ENCODE measurements at regions not wholly inside any gene's neighbourhood (a gene's known extent, or its start where the extent isn't known, plus 50 kb on each side); places are given as distances from the start of the nearest gene placed in this dataset.
A peak's percentile ranks its signal among the peaks of the same experiment; 100 is the strongest.
"Not testable (repeated sequence)": the region's sequence is repeated elsewhere in the genome, so short reads cannot be mapped to it uniquely, and the experiment has no call there.

DNA sequence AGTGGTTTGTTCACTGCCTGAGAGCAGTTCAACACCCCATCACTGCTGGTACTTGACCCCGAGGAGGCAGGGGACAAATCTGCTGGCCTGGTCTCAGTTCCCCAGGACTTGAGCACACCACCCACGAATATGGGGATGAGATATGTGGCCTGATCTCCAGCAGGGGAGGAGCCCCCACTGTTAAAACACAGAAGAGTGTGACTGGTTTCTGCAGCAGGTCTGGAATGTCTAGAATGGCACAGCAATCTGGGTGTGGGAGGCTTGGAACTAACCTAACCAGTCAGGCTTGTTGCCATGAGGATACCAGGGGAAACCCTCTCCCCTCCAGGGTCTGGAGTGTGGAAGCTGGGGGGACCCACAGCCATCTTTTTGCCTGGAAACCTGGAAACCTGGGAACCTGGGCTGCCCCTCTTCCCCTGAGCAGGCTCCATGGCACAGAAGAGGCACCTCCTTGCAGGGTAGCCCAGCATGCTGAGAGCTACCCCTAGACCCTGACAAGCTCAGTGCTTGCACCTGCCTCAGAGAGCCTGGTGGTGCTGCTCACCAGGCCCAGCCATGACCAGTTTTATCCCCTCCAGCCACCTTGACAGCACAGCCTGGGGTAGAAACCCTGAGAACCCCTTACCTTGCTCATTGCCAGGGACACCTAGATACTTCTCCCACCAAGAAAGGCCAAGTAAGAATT is 273.8 kb downstream of the LIG4 start:
- WGBS (ENCODE audit: insufficient coverage, low coverage, low lambda C conversion rate, missing lambda C conversion rate), result 20% methylated on average over 1 of the region's 2 CpGs
- Histone ChIP-seq H3K27ac (no peak overlapping the region), H3K9me3 (no peaks in the 10 kb centered on the region), H3K36me3 (no peaks in the 10 kb centered on the region), H3K4me3 (no peak overlapping the region), H3K27me3 (no peaks in the 10 kb centered on the region), H3K4me1 (no peaks in the 10 kb centered on the region)
- ATAC-seq (peak in 1 of 4 donors; percentile 40), DNase-seq (no peak)
- intact Hi-C loops (cut with DNase I), result no loop called here
- TF ChIP-seq, protein P1, sequence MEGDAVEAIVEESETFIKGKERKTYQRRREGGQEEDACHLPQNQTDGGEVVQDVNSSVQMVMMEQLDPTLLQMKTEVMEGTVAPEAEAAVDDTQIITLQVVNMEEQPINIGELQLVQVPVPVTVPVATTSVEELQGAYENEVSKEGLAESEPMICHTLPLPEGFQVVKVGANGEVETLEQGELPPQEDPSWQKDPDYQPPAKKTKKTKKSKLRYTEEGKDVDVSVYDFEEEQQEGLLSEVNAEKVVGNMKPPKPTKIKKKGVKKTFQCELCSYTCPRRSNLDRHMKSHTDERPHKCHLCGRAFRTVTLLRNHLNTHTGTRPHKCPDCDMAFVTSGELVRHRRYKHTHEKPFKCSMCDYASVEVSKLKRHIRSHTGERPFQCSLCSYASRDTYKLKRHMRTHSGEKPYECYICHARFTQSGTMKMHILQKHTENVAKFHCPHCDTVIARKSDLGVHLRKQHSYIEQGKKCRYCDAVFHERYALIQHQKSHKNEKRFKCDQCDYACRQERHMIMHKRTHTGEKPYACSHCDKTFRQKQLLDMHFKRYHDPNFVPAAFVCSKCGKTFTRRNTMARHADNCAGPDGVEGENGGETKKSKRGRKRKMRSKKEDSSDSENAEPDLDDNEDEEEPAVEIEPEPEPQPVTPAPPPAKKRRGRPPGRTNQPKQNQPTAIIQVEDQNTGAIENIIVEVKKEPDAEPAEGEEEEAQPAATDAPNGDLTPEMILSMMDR (IDR thresholded peaks at IDR 0.05), result no peak
- no peak for TF ChIP-seq POLR2A (IDR thresholded peaks at IDR 0.05)

DNA sequence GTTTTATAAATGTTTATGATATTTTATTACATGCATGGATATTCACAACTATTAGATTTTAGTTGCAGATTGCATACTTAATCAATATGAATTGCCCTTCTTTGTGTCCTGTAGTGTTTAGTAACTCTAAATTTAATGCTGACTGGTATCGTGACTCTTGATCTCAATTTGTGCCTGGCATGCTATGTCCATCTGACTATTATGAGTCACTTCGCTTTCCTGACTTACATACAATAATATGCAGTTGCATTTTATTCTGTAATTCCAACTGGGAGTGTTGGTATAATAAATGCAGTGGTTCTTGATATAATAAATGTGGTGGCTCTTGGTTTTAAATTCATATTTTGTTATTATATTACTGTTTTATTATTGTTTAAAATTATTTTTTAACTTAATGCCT is 277.5 kb downstream of the LIG4 start:
- ATAC-seq, result no peak
- Histone ChIP-seq H3K27me3 (no peaks in the 10 kb centered on the region), H3K9me3 (no peaks in the 10 kb centered on the region), H3K27ac (no peak overlapping the region), H3K4me3 (no peak overlapping the region), H3K4me1 (no peaks in the 10 kb centered on the region), H3K36me3 (no peaks in the 10 kb centered on the region)
- intact Hi-C loops (cut with DNase I), result no loop called here
- 61% methylated on average over 2 of the region's 2 CpGs for WGBS (ENCODE audit: insufficient coverage, low coverage, low lambda C conversion rate, missing lambda C conversion rate)
- TF ChIP-seq, protein P1 (IDR thresholded peaks at IDR 0.05), result no peak
- no peak for TF ChIP-seq POLR2A (IDR thresholded peaks at IDR 0.05)
- no peak for DNase-seq

DNA sequence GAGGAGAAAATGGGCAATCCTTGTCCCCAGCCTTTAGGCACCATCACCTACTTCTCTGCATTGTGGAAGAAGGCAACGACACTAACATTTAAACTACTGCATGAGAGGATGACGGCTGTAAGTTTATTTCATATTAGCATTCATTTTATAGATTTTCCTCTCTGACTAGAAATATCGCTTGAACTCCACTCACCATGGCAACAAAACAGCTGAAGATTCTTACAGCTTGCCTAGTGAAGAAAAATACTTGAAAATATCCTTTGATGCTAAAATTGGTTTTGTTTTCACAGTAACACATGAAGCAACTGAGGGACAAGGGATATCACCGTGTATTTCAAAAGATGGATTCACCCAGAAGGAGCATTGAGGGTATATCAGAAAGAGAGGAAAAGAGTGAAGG is 284.3 kb downstream of the LIG4 start:
- no peaks in the 10 kb centered on the region for H3K4me1 ChIP-seq
- no peaks in the 10 kb centered on the region for H3K36me3 ChIP-seq
- no peaks in the 10 kb centered on the region for H3K9me3 ChIP-seq
- no peak overlapping the region for H3K4me3 ChIP-seq
- no peak for DNase-seq
- intact Hi-C loops (cut with DNase I), result no loop called here
- no peak overlapping the region for H3K27ac ChIP-seq
- TF ChIP-seq POLR2A (IDR thresholded peaks at IDR 0.05), result no peak
- TF ChIP-seq, protein P1 (IDR thresholded peaks at IDR 0.05), result no peak
- H3K27me3 ChIP-seq, result no peaks in the 10 kb centered on the region
- 40% methylated on average over 4 of the region's 4 CpGs for WGBS (ENCODE audit: insufficient coverage, low coverage, low lambda C conversion rate, missing lambda C conversion rate)
- no peak for ATAC-seq

DNA sequence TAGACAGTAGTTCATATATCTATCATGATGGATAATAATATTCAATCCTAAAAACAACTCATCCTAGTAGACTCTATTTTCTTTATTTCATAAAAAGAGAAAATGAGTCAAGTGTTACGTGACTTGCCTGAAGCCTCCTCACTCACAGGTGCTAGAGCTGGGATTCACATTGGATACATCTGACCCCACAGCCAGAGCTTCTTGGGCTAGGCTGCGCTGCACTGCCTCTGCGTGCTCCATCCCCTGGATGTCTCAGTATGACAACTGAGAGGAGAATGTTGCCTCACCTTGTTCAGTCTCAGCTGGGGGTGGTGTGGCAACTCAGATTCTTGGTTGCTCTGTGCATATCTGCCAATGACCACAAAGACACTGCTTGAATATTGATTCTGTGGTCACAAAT is 286.6 kb downstream of the LIG4 start:
- Histone ChIP-seq H3K27me3 (no peaks in the 10 kb centered on the region), H3K4me1 (no peaks in the 10 kb centered on the region), H3K9me3 (no peaks in the 10 kb centered on the region), H3K4me3 (no peak overlapping the region), H3K27ac (no peak overlapping the region), H3K36me3 (no peaks in the 10 kb centered on the region)
- intact Hi-C loops (cut with DNase I), result no loop called here
- TF ChIP-seq POLR2A (IDR thresholded peaks at IDR 0.05), result no peak
- TF ChIP-seq, protein P1 (IDR thresholded peaks at IDR 0.05), result no peak
- 72% methylated on average over 3 of the region's 3 CpGs for WGBS (ENCODE audit: insufficient coverage, low coverage, low lambda C conversion rate, missing lambda C conversion rate)
- ATAC-seq (no peak), DNase-seq (no peak)

DNA sequence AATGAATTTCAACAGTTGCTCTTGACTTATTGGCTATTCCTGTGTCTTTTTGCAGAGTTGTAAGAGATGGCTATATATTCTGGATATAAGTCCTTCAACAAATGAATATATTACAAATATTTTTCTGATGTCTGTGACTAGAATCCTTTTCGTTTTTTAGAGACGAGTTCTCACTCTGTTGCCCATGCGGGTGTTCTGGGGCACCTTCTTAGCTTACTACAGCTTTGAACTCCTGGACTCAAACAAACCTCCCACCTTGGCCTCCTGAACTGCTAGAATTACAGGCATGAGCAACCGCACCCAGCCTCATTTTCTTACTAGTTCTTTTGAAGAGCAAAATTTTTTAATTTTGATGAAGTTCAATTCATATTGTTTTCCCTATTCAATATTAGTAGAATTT is 287.8 kb downstream of the LIG4 start:
- no peaks in the 10 kb centered on the region for H3K4me1 ChIP-seq

DNA sequence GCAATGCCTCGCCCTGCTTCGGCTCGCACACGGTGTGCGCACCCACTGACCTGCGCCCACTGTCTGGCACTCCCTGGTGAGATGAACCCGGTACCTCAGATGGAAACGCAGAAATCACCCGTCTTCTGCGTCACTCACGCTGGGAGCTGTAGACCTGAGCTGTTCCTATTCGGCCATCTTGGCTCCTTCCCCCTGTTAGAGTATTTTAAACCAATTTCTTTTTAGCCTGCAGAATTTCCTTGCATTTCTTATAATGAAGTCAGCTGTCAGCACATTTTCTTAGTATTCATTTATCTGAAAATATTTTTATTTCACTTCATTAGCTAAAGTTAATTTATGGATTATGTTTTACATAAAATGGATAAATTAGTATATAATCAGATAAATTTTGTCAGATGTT is 288.8 kb downstream of the LIG4 start:
- H3K4me3 ChIP-seq; H3K9me3 ChIP-seq; H3K27me3 ChIP-seq; ATAC-seq; intact Hi-C loops (cut with DNase I); H3K36me3 ChIP-seq; DNase-seq; H3K27ac ChIP-seq; H3K4me1 ChIP-seq: not testable (repeated sequence)
- no CpG with 5 or more reads among the region's 12 CpGs for WGBS (ENCODE audit: insufficient coverage, low coverage, low lambda C conversion rate, missing lambda C conversion rate)

More for the DNA sequence above, 287.8 kb downstream of the LIG4 start:
- H3K4me3 ChIP-seq, result no peak overlapping the region
- intact Hi-C loops (cut with DNase I), result no loop called here
- H3K36me3 ChIP-seq, result no peaks in the 10 kb centered on the region
- WGBS (ENCODE audit: insufficient coverage, low coverage, low lambda C conversion rate, missing lambda C conversion rate), result 76% methylated on average over 4 of the region's 4 CpGs
- DNase-seq (no peak), ATAC-seq (no peak)
- H3K27me3 ChIP-seq, result no peaks in the 10 kb centered on the region
- H3K27ac ChIP-seq, result no peak overlapping the region
- H3K9me3 ChIP-seq, result no peaks in the 10 kb centered on the region
- TF ChIP-seq, protein P1 (IDR thresholded peaks at IDR 0.05), result no peak
- TF ChIP-seq POLR2A (IDR thresholded peaks at IDR 0.05), result no peak

DNA sequence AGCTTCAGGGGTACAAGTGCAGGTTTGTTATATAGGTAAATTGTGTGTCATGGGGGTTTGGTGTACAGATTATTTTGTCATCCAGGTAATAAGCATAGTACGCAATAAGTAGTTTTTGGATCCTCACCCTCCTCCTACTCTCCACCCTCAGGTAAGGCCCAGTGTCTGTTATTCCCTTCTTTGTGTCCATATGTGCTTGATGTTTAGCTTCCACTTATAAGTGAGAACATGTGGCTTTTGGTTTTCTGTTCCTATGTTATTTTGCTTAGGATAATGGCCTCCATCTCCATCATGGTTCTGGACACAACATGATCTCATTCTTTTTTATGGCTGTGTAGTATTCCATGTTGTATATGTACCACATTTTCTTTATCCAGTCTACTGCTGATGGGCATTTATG is 298.4 kb downstream of the LIG4 start:
- H3K27me3 ChIP-seq; ATAC-seq; H3K36me3 ChIP-seq; H3K27ac ChIP-seq; H3K4me3 ChIP-seq; H3K9me3 ChIP-seq; intact Hi-C loops (cut with DNase I); H3K4me1 ChIP-seq; DNase-seq: not testable (repeated sequence)
- no CpG with 5 or more reads among the region's 1 CpG for WGBS (ENCODE audit: insufficient coverage, low coverage, low lambda C conversion rate, missing lambda C conversion rate)
